Aorta (tissue), 5 donors: ENCODE measurements at regions not wholly inside any gene's neighbourhood (a gene's known extent, or its start where the extent isn't known, plus 50 kb on each side); places are given as distances from the start of the nearest gene placed in this dataset.

Source experiments
- ATAC-seq: fragments of 200-7000 bp; cut with Tn5 transposase; one replicate; pipeline ENCODE4 v1.9.1; 2022; ENCODE audit warnings: moderate library complexity; ENCODE audit not compliant: low FRiP score
- DNase-seq, 2 donors: peaks; one replicate each; pipeline ENCODE4 v3.0.0-alpha.2; 2020
- H3K27ac ChIP-seq, 2 donors: one replicate each; pipeline ENCODE4 v1.5.1; 2013; ENCODE audit warnings: low read length in 2 of 2, mild to moderate bottlenecking in 2 of 2, moderate library complexity in 2 of 2, control low read depth in 1 of 2, inconsistent platforms in 1 of 2, low read depth in 1 of 2
- H3K27me3 ChIP-seq, 2 donors: one replicate each; pipeline ENCODE4 v1.6.1; 2013; ENCODE audit warnings: control low read depth in 1 of 2, low read length in 1 of 2, mild to moderate bottlenecking in 1 of 2, moderate library complexity in 1 of 2; ENCODE audit not compliant: insufficient read depth in 2 of 2, control insufficient read depth in 1 of 2
- H3K36me3 ChIP-seq, 2 donors: one replicate each; pipeline ENCODE4 v1.6.1; 2013; ENCODE audit warnings: control low read depth in 1 of 2, low read length in 1 of 2, mild to moderate bottlenecking in 1 of 2; ENCODE audit not compliant: insufficient read depth in 2 of 2, control insufficient read depth in 1 of 2
- H3K4me1 ChIP-seq, 2 donors: one replicate each; pipeline ENCODE4 v1.6.1; 2013; ENCODE audit warnings: low read length in 2 of 2, control low read depth in 1 of 2, mild to moderate bottlenecking in 1 of 2, moderate library complexity in 1 of 2; ENCODE audit not compliant: insufficient read depth in 2 of 2, control insufficient read depth in 1 of 2
- H3K4me3 ChIP-seq, 2 donors: one replicate each; pipeline ENCODE4 v1.5.1; 2013; ENCODE audit warnings: low read length in 2 of 2, control low read depth in 1 of 2, mild to moderate bottlenecking in 1 of 2
- H3K9me3 ChIP-seq: one replicate; pipeline ENCODE4 v1.6.1; 2013; ENCODE audit warnings: mild to moderate bottlenecking, low read length; ENCODE audit not compliant: control insufficient read depth
- WGBS, 2 donors: extraction: QIAGEN DNeasy Blood & Tissue Kit; methylation state at CpG; one replicate each; pipeline ENCODE4 v1.1.7; 2013; 5-methylcytosine and 5-hydroxymethylcytosine counted together
- intact Hi-C, 2 donors: fragments of 100-400 bp; cut with DNase I; formaldehyde crosslinking; loops; one replicate each; pipeline versions ENCODE4 v1.14.2 to v1.15.0; 2022
- donor health status: healthy with polysubstance abuse.
- donor health status: Bipolar disorder and iron deficiency.
- donor health status: DM: no; HTN: no; CAD: no.
- donor health status: DM: no; HTN: no; CAD: no.
- donor health status: DM: yes; HTN: yes; CAD: no.

GRCh38 chrX:83186632-83187031 lies 321.5 kb upstream of the POU3F4 start:
- DNase-seq (no peak), ATAC-seq (no peak)
- intact Hi-C loops: no loop called here
- no peaks in the 10 kb centered on the region for H3K27me3 ChIP-seq
- 82 to 93% methylated on average over 17 of the region's 17 CpGs for WGBS, 2 donors
- no peak overlapping the region for H3K4me3 ChIP-seq
- no peaks in the 10 kb centered on the region for H3K36me3 ChIP-seq
- H3K27ac ChIP-seq: no peak overlapping the region
- H3K4me1 ChIP-seq: no peaks in the 10 kb centered on the region
- no peaks in the 10 kb centered on the region for H3K9me3 ChIP-seq
